ENCODE measurements at regions not wholly inside any gene's neighbourhood (a gene's known extent, or its start where the extent isn't known, plus 50 kb on each side); places are given as distances from the start of the nearest gene placed in this dataset.

DNA sequence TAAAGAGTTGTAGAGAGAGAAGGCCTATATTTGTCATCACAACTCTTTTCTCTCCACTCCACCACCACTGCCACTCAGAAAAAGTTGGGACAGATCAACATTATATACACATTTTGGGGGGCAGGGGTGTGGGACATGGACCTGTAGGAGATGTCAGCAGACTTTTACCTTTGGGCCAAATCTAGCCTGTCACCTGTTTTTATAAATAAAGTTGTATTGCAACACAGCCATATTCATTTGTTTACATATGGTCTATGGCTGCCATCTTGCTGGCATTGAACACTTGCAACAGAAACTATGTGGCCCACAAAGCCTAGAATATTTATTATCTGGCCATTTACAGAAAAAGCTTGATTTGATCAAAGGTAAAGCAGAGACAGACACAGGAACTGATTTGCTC lies 250.7 kb downstream of the BTG1 start:
- Mint-ChIP-seq H3K4me1 (no peaks in the 10 kb centered on the region), H3K4me3 (no peak overlapping the region), H3K9me3 (ENCODE audit: insufficient read depth) (no peaks in the 10 kb centered on the region), H3K27ac (no peak overlapping the region), H3K27me3 (peaks cover 12% of the 10 kb centered on the region)
- Histone ChIP-seq H3K79me2 (ENCODE audit: control insufficient read depth, insufficient read depth, low read length) (no peaks in the 10 kb centered on the region), H3K36me3 (replicated peaks in 1 of 2; ENCODE audit: control extremely low read depth in 1 of 2, control insufficient read depth in 1 of 2, extremely low read depth in 1 of 2, insufficient read depth in 2 of 2, low read length in 1 of 2) (no peaks in the 10 kb centered on the region), H3K27me3 (replicated peaks in 1 of 4; ENCODE audit: control extremely low read depth in 1 of 4, control insufficient read depth in 3 of 4, insufficient read depth in 4 of 4, low read length in 3 of 4) (peaks cover 0 to 5% (median 2%) of the 10 kb centered on the region in 4 experiments), H3K4me2 (replicated peaks; ENCODE audit: low read depth, low read length, poor library complexity, severe bottlenecking) (no peak overlapping the region), H4K20me1 (ENCODE audit: control insufficient read depth, insufficient read depth, low read length, poor library complexity, severe bottlenecking) (no peaks in the 10 kb centered on the region), H3K9me3 (ENCODE audit: control extremely low read depth in 1 of 3, control insufficient read depth in 2 of 3, insufficient read depth in 1 of 3, low read length in 2 of 3) (no peaks in the 10 kb centered on the region), H3K27ac (ENCODE audit: low read length in 2 of 2) (no peak overlapping the region), H3K9ac (ENCODE audit: low read length) (no peak overlapping the region), H2AFZ (ENCODE audit: insufficient read depth, low read depth, low read length, poor library complexity, severe bottlenecking) (no peak overlapping the region), H3K4me1 (ENCODE audit: control insufficient read depth in 2 of 2, insufficient read depth in 2 of 2, low read length in 2 of 2) (no peaks in the 10 kb centered on the region), H3K4me3 (ENCODE audit: control extremely low read depth in 1 of 5, extremely low read depth in 1 of 5, insufficient read depth in 1 of 5, low read depth in 2 of 5, low read length in 4 of 5) (no peak overlapping the region)
- no peak for ATAC-seq (ENCODE audit: low read depth)
- TF ChIP-seq CTCF (IDR thresholded peaks at IDR 0.05) (no peak), EZH2 (IDR thresholded peaks at IDR 0.05; ENCODE audit: borderline replicate concordance, insufficient read depth, low read depth, low read length, poor library complexity, severe bottlenecking) (no peak)
- intact Hi-C loops (cut with micrococcal nuclease) = no loop called here
- ChIA-PET CTCF (no interaction called here), POLR2A (no interaction called here)
- DNase-seq = no peak

DNA sequence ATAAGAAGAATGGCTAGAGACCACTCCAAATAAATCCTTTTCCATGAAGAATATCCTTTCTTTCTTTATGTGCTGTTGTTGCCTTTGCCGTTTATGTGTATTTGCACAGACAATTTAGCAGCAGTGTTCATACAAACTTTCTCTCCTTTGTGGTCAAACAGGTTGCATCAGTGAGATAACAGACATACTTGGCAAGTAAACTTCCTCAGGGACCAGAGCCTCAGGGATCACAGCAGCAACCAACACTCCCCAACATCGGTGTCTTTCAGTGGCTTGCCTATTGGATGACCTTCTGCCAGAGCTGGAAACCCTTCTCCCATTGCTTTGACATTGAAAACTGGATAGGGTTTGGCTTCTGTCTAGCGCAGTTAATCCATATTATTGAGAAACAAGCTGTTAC lies 252.2 kb downstream of the BTG1 start:
- no peaks in the 10 kb centered on the region for H3K36me3 ChIP-seq (replicated peaks in 1 of 2; ENCODE audit: control extremely low read depth in 1 of 2, control insufficient read depth in 1 of 2, extremely low read depth in 1 of 2, insufficient read depth in 2 of 2, low read length in 1 of 2)

More for the DNA sequence above, 252.2 kb downstream of the BTG1 start:
- no peak overlapping the region for H3K4me3 Mint-ChIP-seq
- H3K27ac Mint-ChIP-seq = no peak overlapping the region
- no peak overlapping the region for H3K27ac ChIP-seq (ENCODE audit: low read length in 2 of 2)
- peaks cover 0 to 5% (median 2%) of the 10 kb centered on the region in 4 experiments for H3K27me3 ChIP-seq (replicated peaks in 1 of 4; ENCODE audit: control extremely low read depth in 1 of 4, control insufficient read depth in 3 of 4, insufficient read depth in 4 of 4, low read length in 3 of 4)
- WGBS (ENCODE audit: insufficient coverage) = 100% methylated on average over 3 of the region's 3 CpGs
- no peaks in the 10 kb centered on the region for H3K4me1 ChIP-seq (ENCODE audit: control insufficient read depth in 2 of 2, insufficient read depth in 2 of 2, low read length in 2 of 2)
- no peak overlapping the region for H2AFZ ChIP-seq (ENCODE audit: insufficient read depth, low read depth, low read length, poor library complexity, severe bottlenecking)
- ATAC-seq (ENCODE audit: low read depth) (no peak), DNase-seq (no peak)
- H3K9ac ChIP-seq (ENCODE audit: low read length) = no peak overlapping the region
- no peaks in the 10 kb centered on the region for H4K20me1 ChIP-seq (ENCODE audit: control insufficient read depth, insufficient read depth, low read length, poor library complexity, severe bottlenecking)
- intact Hi-C loops (cut with micrococcal nuclease) = no loop called here
- ChIA-PET POLR2A (no interaction called here), CTCF (no interaction called here)
- no peak for TF ChIP-seq EZH2 (IDR thresholded peaks at IDR 0.05; ENCODE audit: borderline replicate concordance, insufficient read depth, low read depth, low read length, poor library complexity, severe bottlenecking)
- TF ChIP-seq CTCF (IDR thresholded peaks at IDR 0.05) = no peak
- no peaks in the 10 kb centered on the region for H3K9me3 Mint-ChIP-seq (ENCODE audit: insufficient read depth)
- H3K4me3 ChIP-seq (ENCODE audit: control extremely low read depth in 1 of 5, extremely low read depth in 1 of 5, insufficient read depth in 1 of 5, low read depth in 2 of 5, low read length in 4 of 5) = no peak overlapping the region
- H3K27me3 Mint-ChIP-seq = peaks cover 15% of the 10 kb centered on the region
- no peak overlapping the region for H3K4me2 ChIP-seq (replicated peaks; ENCODE audit: low read depth, low read length, poor library complexity, severe bottlenecking)
- no peaks in the 10 kb centered on the region for H3K4me1 Mint-ChIP-seq
- H3K79me2 ChIP-seq (ENCODE audit: control insufficient read depth, insufficient read depth, low read length) = no peaks in the 10 kb centered on the region
- no peaks in the 10 kb centered on the region for H3K9me3 ChIP-seq (ENCODE audit: control extremely low read depth in 1 of 3, control insufficient read depth in 2 of 3, insufficient read depth in 1 of 3, low read length in 2 of 3)
